ENCODE measurements at regions not wholly inside any gene's neighbourhood (a gene's known extent, or its start where the extent isn't known, plus 50 kb on each side); places are given as distances from the start of the nearest gene placed in this dataset.

GRCh38 chr12:71250166-71250565, 92.4 kb upstream of the TSPAN8 start:
- Histone ChIP-seq H3K9me3 (peaks cover 0 to 50% (median 17%) of the 10 kb centered on the region in 12 donors), H3K4me3 (no peak overlapping the region), H3K36me3 (no peaks in the 10 kb centered on the region), H3K4me1 (no peaks in the 10 kb centered on the region), H3K27me3 (no peaks in the 10 kb centered on the region), H3K27ac (no peak overlapping the region)
- 66 to 78% (median 70%) methylated on average over 4 of the region's 4 CpGs for WGBS, 4 donors
- no peak for ATAC-seq
- intact Hi-C loops (cut with DNase I): no loop called here
- DNase-seq: no peak
- TF ChIP-seq CTCF (IDR thresholded peaks at IDR 0.05) (no peak), POLR2A (IDR thresholded peaks at IDR 0.05) (no peak)

- WGBS, 4 donors: 57 to 73% (median 68%) methylated on average over 1 of the region's 1 CpG
Measured at GRCh38 chr12:71243370-71243769, 85.6 kb upstream of the TSPAN8 start.

GRCh38 chr12:71242511-71242910, 84.7 kb upstream of the TSPAN8 start:
- WGBS, 4 donors: 48 to 67% (median 56%) methylated on average over 2 of the region's 2 CpGs
- Histone ChIP-seq H3K9me3 (peaks cover 0 to 8% (median 0%) of the 10 kb centered on the region in 12 donors), H3K36me3 (no peaks in the 10 kb centered on the region), H3K4me1 (no peaks in the 10 kb centered on the region), H3K27me3 (no peaks in the 10 kb centered on the region), H3K4me3 (no peak overlapping the region), H3K27ac (no peak overlapping the region)
- TF ChIP-seq CTCF (IDR thresholded peaks at IDR 0.05) (no peak), POLR2A (IDR thresholded peaks at IDR 0.05) (no peak)
- intact Hi-C loops (cut with DNase I): no loop called here
- DNase-seq (no peak), ATAC-seq (no peak)

More at GRCh38 chr12:71243370-71243769, 85.6 kb upstream of the TSPAN8 start:
- Histone ChIP-seq H3K4me1 (no peaks in the 10 kb centered on the region), H3K27me3 (no peaks in the 10 kb centered on the region), H3K4me3 (no peak overlapping the region), H3K9me3 (peaks cover 0 to 17% (median 0%) of the 10 kb centered on the region in 12 donors), H3K27ac (no peak overlapping the region), H3K36me3 (no peaks in the 10 kb centered on the region)
- intact Hi-C loops (cut with DNase I): no loop called here
- TF ChIP-seq CTCF (IDR thresholded peaks at IDR 0.05) (no peak), POLR2A (IDR thresholded peaks at IDR 0.05) (no peak)
- DNase-seq (no peak), ATAC-seq (no peak)

GRCh38 chr12:71240946-71241345, 83.1 kb upstream of the TSPAN8 start:
- no peak overlapping the region for H3K4me3 ChIP-seq

More at GRCh38 chr12:71240946-71241345, 83.1 kb upstream of the TSPAN8 start:
- no peaks in the 10 kb centered on the region for H3K4me1 ChIP-seq
- no peak overlapping the region for H3K27ac ChIP-seq
- intact Hi-C loops (cut with DNase I): no loop called here
- H3K9me3 ChIP-seq: peaks cover 0 to 5% (median 0%) of the 10 kb centered on the region in 12 donors
- no peaks in the 10 kb centered on the region for H3K27me3 ChIP-seq
- H3K36me3 ChIP-seq: no peaks in the 10 kb centered on the region
- no peak for ATAC-seq
- WGBS, 4 donors: 78 to 85% (median 84%) methylated on average over 3 of the region's 3 CpGs
- no peak for TF ChIP-seq CTCF (IDR thresholded peaks at IDR 0.05)
- TF ChIP-seq POLR2A (IDR thresholded peaks at IDR 0.05): no peak
- no peak for DNase-seq
